Adipocyte (in vitro differentiated cells): ENCODE measurements at regions not wholly inside any gene's neighbourhood (a gene's known extent, or its start where the extent isn't known, plus 50 kb on each side); places are given as distances from the start of the nearest gene placed in this dataset.
"Not testable (repeated sequence)": the region's sequence is repeated elsewhere in the genome, so short reads cannot be mapped to it uniquely, and the experiment has no call there.

ENCODE experiments used
- DNase-seq: peaks from one replicate; pipeline ENCODE4 v3.0.0-alpha.2; 2015; ENCODE audit warnings: low read depth
- H3K27me3 ChIP-seq: replicated peaks from 2 replicates; pipeline ENCODE4 v1.7.0; 2013; ENCODE audit warnings: mild to moderate bottlenecking, low read length, moderate library complexity; ENCODE audit not compliant: control insufficient read depth, insufficient read depth
- H3K36me3 ChIP-seq: 2 replicates; pipeline ENCODE4 v1.7.0; 2013; ENCODE audit warnings: low read length, mild to moderate bottlenecking, moderate library complexity; ENCODE audit not compliant: control insufficient read depth, insufficient read depth, severe bottlenecking
- H3K4me1 ChIP-seq: 2 replicates; pipeline ENCODE4 v1.7.0; 2013; ENCODE audit warnings: mild to moderate bottlenecking, low read length, moderate library complexity; ENCODE audit not compliant: control insufficient read depth, insufficient read depth
- H3K4me3 ChIP-seq: 2 replicates; pipeline ENCODE4 v1.7.0; 2013; ENCODE audit warnings: mild to moderate bottlenecking, low read length, moderate library complexity
- H3K9ac ChIP-seq: 2 replicates; pipeline ENCODE4 v1.7.0; 2013; ENCODE audit warnings: mild to moderate bottlenecking, low read length, moderate library complexity
- H3K9me3 ChIP-seq: 2 replicates; pipeline ENCODE4 v1.7.0; 2013; ENCODE audit warnings: mild to moderate bottlenecking, low read length, moderate library complexity; ENCODE audit not compliant: control insufficient read depth

GRCh38 chr22:47621253-47621652 lies 858.8 kb downstream of the TBC1D22A start:
- no peaks in the 10 kb centered on the region for H3K9me3 ChIP-seq
- no peak overlapping the region for H3K9ac ChIP-seq
- H3K4me1 ChIP-seq, result no peaks in the 10 kb centered on the region
- H3K4me3 ChIP-seq, result no peak overlapping the region
- no peaks in the 10 kb centered on the region for H3K36me3 ChIP-seq
- DNase-seq, result no peak
- peaks cover 8% of the 10 kb centered on the region for H3K27me3 ChIP-seq

GRCh38 chr22:47620391-47620790 lies 857.9 kb downstream of the TBC1D22A start:
- H3K36me3 ChIP-seq, result no peaks in the 10 kb centered on the region
- H3K27me3 ChIP-seq, result peaks cover 4% of the 10 kb centered on the region
- no peak overlapping the region for H3K4me3 ChIP-seq
- H3K9me3 ChIP-seq, result no peaks in the 10 kb centered on the region
- no peak overlapping the region for H3K9ac ChIP-seq
- no peak for DNase-seq
- no peaks in the 10 kb centered on the region for H3K4me1 ChIP-seq

- H3K4me3 ChIP-seq, result no peak overlapping the region
- peaks cover 4% of the 10 kb centered on the region for H3K27me3 ChIP-seq
- no peak for DNase-seq
- no peaks in the 10 kb centered on the region for H3K36me3 ChIP-seq
- H3K4me1 ChIP-seq, result no peaks in the 10 kb centered on the region
- no peaks in the 10 kb centered on the region for H3K9me3 ChIP-seq
- H3K9ac ChIP-seq, result no peak overlapping the region
Measured at GRCh38 chr22:47619631-47620030, 857.2 kb downstream of the TBC1D22A start.

- peaks cover 4% of the 10 kb centered on the region for H3K27me3 ChIP-seq
- DNase-seq, result no peak
- H3K4me1 ChIP-seq, result no peaks in the 10 kb centered on the region
- no peaks in the 10 kb centered on the region for H3K36me3 ChIP-seq
- no peak overlapping the region for H3K9ac ChIP-seq
- no peaks in the 10 kb centered on the region for H3K9me3 ChIP-seq
- H3K4me3 ChIP-seq, result no peak overlapping the region
Measured at GRCh38 chr22:47618180-47619010, 855.9 kb downstream of the TBC1D22A start.

GRCh38 chr22:47617186-47617585 lies 854.7 kb downstream of the TBC1D22A start:
- Histone ChIP-seq H3K9me3 (no peaks in the 10 kb centered on the region), H3K9ac (no peak overlapping the region), H3K36me3 (no peaks in the 10 kb centered on the region), H3K4me1 (no peaks in the 10 kb centered on the region), H3K4me3 (no peak overlapping the region), H3K27me3 (peaks cover 4% of the 10 kb centered on the region)
- no peak for DNase-seq

GRCh38 chr22:47616396-47617020 lies 854.1 kb downstream of the TBC1D22A start:
- no peaks in the 10 kb centered on the region for H3K9me3 ChIP-seq
- H3K36me3 ChIP-seq, result no peaks in the 10 kb centered on the region
- H3K4me1 ChIP-seq, result no peaks in the 10 kb centered on the region
- no peak overlapping the region for H3K4me3 ChIP-seq
- H3K9ac ChIP-seq, result no peak overlapping the region
- H3K27me3 ChIP-seq, result peaks cover 4% of the 10 kb centered on the region
- DNase-seq, result no peak

- Histone ChIP-seq H3K9me3 (peaks cover 3% of the 10 kb centered on the region), H3K4me3 (no peak overlapping the region), H3K4me1 (no peaks in the 10 kb centered on the region), H3K36me3 (no peaks in the 10 kb centered on the region), H3K27me3 (no peaks in the 10 kb centered on the region), H3K9ac (no peak overlapping the region)
- no peak for DNase-seq
Measured at GRCh38 chr22:47615051-47615450, 852.6 kb downstream of the TBC1D22A start.

- peaks cover 6% of the 10 kb centered on the region for H3K9me3 ChIP-seq
Measured at GRCh38 chr22:47613606-47614350, 851.3 kb downstream of the TBC1D22A start.

GRCh38 chr22:47613181-47613580 lies 850.7 kb downstream of the TBC1D22A start:
- H3K9ac ChIP-seq, H3K27me3 ChIP-seq, DNase-seq, H3K4me1 ChIP-seq, H3K36me3 ChIP-seq, H3K9me3 ChIP-seq, H3K4me3 ChIP-seq: not testable (repeated sequence)

More at GRCh38 chr22:47613606-47614350, 851.3 kb downstream of the TBC1D22A start:
- no peaks in the 10 kb centered on the region for H3K4me1 ChIP-seq
- H3K27me3 ChIP-seq, result no peaks in the 10 kb centered on the region
- no peak overlapping the region for H3K9ac ChIP-seq
- no peak for DNase-seq
- H3K36me3 ChIP-seq, result no peaks in the 10 kb centered on the region
- H3K4me3 ChIP-seq, result no peak overlapping the region

GRCh38 chr22:47612311-47612910 lies 850.0 kb downstream of the TBC1D22A start:
- Histone ChIP-seq H3K9ac (no peak overlapping the region), H3K4me1 (no peaks in the 10 kb centered on the region), H3K36me3 (no peaks in the 10 kb centered on the region), H3K4me3 (no peak overlapping the region), H3K27me3 (no peaks in the 10 kb centered on the region), H3K9me3 (peaks cover 6% of the 10 kb centered on the region)
- no peak for DNase-seq

GRCh38 chr22:47610764-47611163 lies 848.3 kb downstream of the TBC1D22A start:
- Histone ChIP-seq H3K36me3 (no peaks in the 10 kb centered on the region), H3K4me1 (no peaks in the 10 kb centered on the region), H3K4me3 (no peak overlapping the region), H3K9ac (no peak overlapping the region), H3K9me3 (peaks cover 6% of the 10 kb centered on the region), H3K27me3 (no peaks in the 10 kb centered on the region)
- DNase-seq, result no peak
